SK-N-SH (cell line): ENCODE measurements at regions not wholly inside any gene's neighbourhood (a gene's known extent, or its start where the extent isn't known, plus 50 kb on each side); places are given as distances from the start of the nearest gene placed in this dataset.

Source experiments
- CTCF ChIA-PET: fragments of 300-600, 350-600 bp; formaldehyde crosslinking; extraction: SDS; loops from one replicate; lab custom pipeline; 2021; lab: Yijun Ruan, JAX
- POLR2A ChIA-PET: fragments of 350-600 bp; sonication (Branson Sonifier 250); formaldehyde crosslinking; extraction: SDS; loops from one replicate; lab custom pipeline; 2020; ENCODE audit warnings: antibody characterized with exemption, inconsistent platforms; lab: Yijun Ruan, JAX
- DNase-seq: peaks from one replicate; pipeline ENCODE4 v3.0.0; 2012
- H2AFZ ChIP-seq: fragments of 200-600 bp; sonication (generic); 2 replicates; pipeline ENCODE4 v1.8.1; 2016; ENCODE audit warnings: antibody characterized with exemption, mild to moderate bottlenecking, low read depth
- H3F3A ChIP-seq: fragments of 200-600 bp; sonication (generic); replicated peaks from 2 replicates; pipeline ENCODE3; 2016; ENCODE audit warnings: antibody characterized with exemption, mild to moderate bottlenecking; ENCODE audit not compliant: insufficient read depth
- H3K27ac ChIP-seq, 2 experiments: fragments of 200-500 bp in 1 of 2; fragments of 200-600 bp in 1 of 2; sonication (Bioruptor generic) in 1 of 2; sonication (generic), shearing (Covaris generic) in 1 of 2; 2 replicates each; pipeline versions ENCODE4 v1.5.1 to v1.6.1; 2014 to 2016; ENCODE audit warnings: low read depth in 2 of 2, inconsistent platforms in 1 of 2, low read length in 1 of 2, mild to moderate bottlenecking in 1 of 2, mixed read lengths in 1 of 2
- H3K27me3 ChIP-seq: fragments of 200-600 bp; sonication (generic), shearing (Covaris generic); 2 replicates; pipeline ENCODE4 v1.6.1; 2016; ENCODE audit warnings: mixed run types; ENCODE audit not compliant: insufficient read depth
- H3K36me3 ChIP-seq, 2 experiments: fragments of 200-500 bp in 1 of 2; fragments of 200-600 bp in 1 of 2; sonication (Bioruptor generic) in 1 of 2; sonication (generic) in 1 of 2; replicated peaks in 1 of 2; 2 replicates each; pipeline versions ENCODE3 to v1.5.1; 2014 to 2016; ENCODE audit warnings: low read length in 1 of 2, mild to moderate bottlenecking in 1 of 2; ENCODE audit not compliant: insufficient read depth in 2 of 2, control insufficient read depth in 1 of 2
- H3K4me1 ChIP-seq, 2 experiments: fragments of 200-500 bp in 1 of 2; fragments of 200-600 bp in 1 of 2; sonication (Bioruptor generic) in 1 of 2; sonication (generic), shearing (Covaris generic) in 1 of 2; 2 replicates each; pipeline versions ENCODE4 v1.5.1 to v1.6.1; 2014 to 2016; ENCODE audit warnings: low read depth in 1 of 2, low read length in 1 of 2, mixed run types in 1 of 2; ENCODE audit not compliant: insufficient read depth in 2 of 2, control insufficient read depth in 1 of 2
- H3K4me2 ChIP-seq: fragments of 200-600 bp; sonication (generic), shearing (Covaris generic); 2 replicates; pipeline ENCODE4 v1.6.1; 2017; ENCODE audit warnings: mixed run types
- H3K4me3 ChIP-seq, 2 experiments: fragments of 200-500 bp in 1 of 2; fragments of 200-600 bp in 1 of 2; sonication (Bioruptor generic) in 1 of 2; sonication (generic), shearing (Covaris generic) in 1 of 2; 2 replicates each; pipeline versions ENCODE4 v1.5.1 to v1.8.1; 2014 to 2016; ENCODE audit warnings: low read depth in 2 of 2, inconsistent platforms in 1 of 2, low read length in 1 of 2, mild to moderate bottlenecking in 1 of 2, mixed read lengths in 1 of 2, moderate library complexity in 1 of 2
- H3K79me2 ChIP-seq: fragments of 200-600 bp; sonication (generic); 2 replicates; pipeline ENCODE4 v1.8.1; 2017; ENCODE audit warnings: mild to moderate bottlenecking; ENCODE audit not compliant: insufficient read depth
- H3K9ac ChIP-seq: fragments of 200-600 bp; sonication (generic); 2 replicates; pipeline ENCODE4 v1.6.1; 2017; ENCODE audit warnings: mixed run types
- H3K9me2 ChIP-seq: fragments of 200-600 bp; sonication (generic); 2 replicates; pipeline ENCODE4 v1.6.1; 2017; ENCODE audit warnings: mixed run types
- H3K9me3 ChIP-seq: fragments of 200-600 bp; sonication (generic); 2 replicates; pipeline ENCODE4 v1.6.1; 2017; ENCODE audit warnings: mixed run types, mild to moderate bottlenecking, moderate library complexity
- H4K20me1 ChIP-seq: fragments of 200-600 bp; sonication (generic); 2 replicates; pipeline ENCODE4 v1.6.1; 2017; ENCODE audit warnings: mild to moderate bottlenecking, mixed run types; ENCODE audit not compliant: insufficient read depth
- CHD2 ChIP-seq: fragments of 150-350 bp; IDR thresholded peaks from 2 replicates; pipeline ENCODE4 v1.6.1; 2018; ENCODE audit warnings: low read length; ENCODE audit not compliant: partially characterized antibody
- CTCF ChIP-seq: fragments of 200-600 bp; sonication (generic); IDR thresholded peaks from 2 replicates; pipeline ENCODE4 v1.6.1; 2017; ENCODE audit warnings: antibody characterized with exemption, mild to moderate bottlenecking, moderate library complexity
- ELF1 ChIP-seq: IDR thresholded peaks from 2 replicates; pipeline ENCODE4 v1.4.0; 2012
- EP300 ChIP-seq, 2 experiments: IDR thresholded peaks; 2 replicates each; pipeline versions ENCODE4 v1.4.0 to v1.6.1; 2012; ENCODE audit warnings: borderline replicate concordance in 1 of 2, low read depth in 1 of 2, low read length in 1 of 2
- FOSL2 ChIP-seq: IDR thresholded peaks from 2 replicates; pipeline ENCODE4 v1.4.0; 2012; ENCODE audit warnings: low read depth, mild to moderate bottlenecking, moderate library complexity, borderline replicate concordance
- FOXJ3 ChIP-seq: sonication (generic); formaldehyde crosslinking; IDR thresholded peaks from 2 replicates; pipeline ENCODE4 v1.5.1; 2020; ENCODE audit warnings: mild to moderate bottlenecking, missing genetic modification reagents
- FOXM1 ChIP-seq: IDR thresholded peaks from 2 replicates; pipeline ENCODE4 v1.4.0; 2012; ENCODE audit warnings: low read depth, mild to moderate bottlenecking
- GABPA ChIP-seq: IDR thresholded peaks from 2 replicates; pipeline ENCODE4 v1.4.0; 2012; ENCODE audit warnings: low read depth, mild to moderate bottlenecking
- JUND ChIP-seq: IDR thresholded peaks from 2 replicates; pipeline ENCODE4 v1.4.0; 2012
- MAX ChIP-seq: IDR thresholded peaks from 2 replicates; pipeline ENCODE4 v1.4.0; 2012; ENCODE audit warnings: low read depth
- MXI1 ChIP-seq: IDR thresholded peaks from 2 replicates; pipeline ENCODE4 v1.6.1; 2012; ENCODE audit warnings: mild to moderate bottlenecking, low read depth, low read length, improper control_type of control experiment
- PBX3 ChIP-seq: IDR thresholded peaks from 2 replicates; pipeline ENCODE4; 2012
- RCOR1 ChIP-seq: fragments of 150-350 bp; IDR thresholded peaks from 2 replicates; pipeline ENCODE4 v1.6.1; 2017; ENCODE audit warnings: antibody characterized with exemption, low read length
- TCF12 ChIP-seq: IDR thresholded peaks from 2 replicates; pipeline ENCODE4 v1.4.0; 2012
- TEAD4 ChIP-seq: IDR thresholded peaks from 2 replicates; pipeline ENCODE4 v1.4.0; 2012; ENCODE audit warnings: mild to moderate bottlenecking, borderline replicate concordance; ENCODE audit not compliant: insufficient read depth
- YY1 ChIP-seq: IDR thresholded peaks from 2 replicates; pipeline ENCODE4 v1.4.0; 2012; ENCODE audit warnings: low read depth, mild to moderate bottlenecking
- WGBS: methylation state at CpG from one replicate; pipeline ENCODE4 v1.1.6; 2017; ENCODE audit warnings: low lambda C conversion rate; 5-methylcytosine and 5-hydroxymethylcytosine counted together
- TF ChIP-seq, protein P1 (sequence below): fragments of 150-350 bp; IDR thresholded peaks from 2 replicates; pipeline ENCODE4 v1.6.1; 2016; ENCODE audit warnings: mild to moderate bottlenecking, low read depth, low read length
- TF ChIP-seq, protein P2 (sequence below): fragments of 150-350 bp; IDR thresholded peaks from 2 replicates; pipeline ENCODE4 v1.6.1; 2017; ENCODE audit warnings: antibody characterized with exemption, low read length, low read depth, borderline replicate concordance

DNA sequence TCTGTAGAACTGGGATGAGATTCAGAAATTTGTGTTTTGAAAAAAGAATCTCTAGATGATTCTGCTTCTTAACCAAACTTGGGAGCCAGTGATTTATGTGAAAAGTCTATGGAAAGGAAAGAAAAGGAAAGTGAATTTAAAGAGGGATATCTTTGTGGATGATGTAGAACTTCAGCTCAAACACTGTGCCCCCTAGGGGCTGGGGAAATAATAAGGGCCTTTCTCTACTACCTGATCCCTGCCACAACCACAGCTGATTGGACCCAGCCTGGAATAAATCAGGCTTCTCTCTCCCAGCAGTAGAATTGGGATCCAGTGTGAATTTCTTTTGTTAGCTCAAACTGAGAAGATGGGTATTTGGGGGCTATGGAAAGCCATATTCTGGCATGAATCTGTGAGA, 155.0 kb downstream of the PRELID2 start:
- TF ChIP-seq JUND (no peak), CTCF (peak; percentile 9; the same call in 1 of the 2 replicates)
- Histone ChIP-seq H3K4me3 (no peak overlapping the region), H3F3A (no peaks in the 10 kb centered on the region), H3K4me1 (peaks cover 0 to 5% of the 10 kb centered on the region in 2 experiments; a peak in 2 of 4 replicates), H3K9me3 (no peaks in the 10 kb centered on the region), H2AFZ (no peak overlapping the region), H3K79me2 (no peaks in the 10 kb centered on the region), H3K4me2 (no peak overlapping the region), H3K36me3 (no peaks in the 10 kb centered on the region), H3K9ac (no peak overlapping the region), H3K9me2 (no peaks in the 10 kb centered on the region), H3K27ac (no peak overlapping the region), H4K20me1 (no peaks in the 10 kb centered on the region), H3K27me3 (no peaks in the 10 kb centered on the region)
- ChIA-PET CTCF (interaction anchor here (0.7 to 2.8 kb wide), 6 partner anchors 8 to 1806 kb away, joined by 3 to 13 read pairs (median 4); no protein-coding TSS in a partner anchor), POLR2A (no interaction called here)
- DNase-seq, result no peak

GRCh38 chr5:145678255-145678654, 156.9 kb downstream of the PRELID2 start:
- Histone ChIP-seq H3K36me3 (no peaks in the 10 kb centered on the region), H3K9me3 (no peaks in the 10 kb centered on the region), H3K27me3 (no peaks in the 10 kb centered on the region), H3F3A (no peaks in the 10 kb centered on the region), H2AFZ (no peak overlapping the region), H4K20me1 (no peaks in the 10 kb centered on the region), H3K4me1 (peaks cover 0 to 5% of the 10 kb centered on the region in 2 experiments; a peak in 2 of 4 replicates), H3K9ac (no peak overlapping the region), H3K9me2 (no peaks in the 10 kb centered on the region), H3K79me2 (no peaks in the 10 kb centered on the region), H3K27ac (no peak overlapping the region), H3K4me2 (no peak overlapping the region), H3K4me3 (no peak overlapping the region)
- no peak for TF ChIP-seq FOXM1
- TF ChIP-seq FOSL2, result no peak
- TF ChIP-seq, protein P1, sequence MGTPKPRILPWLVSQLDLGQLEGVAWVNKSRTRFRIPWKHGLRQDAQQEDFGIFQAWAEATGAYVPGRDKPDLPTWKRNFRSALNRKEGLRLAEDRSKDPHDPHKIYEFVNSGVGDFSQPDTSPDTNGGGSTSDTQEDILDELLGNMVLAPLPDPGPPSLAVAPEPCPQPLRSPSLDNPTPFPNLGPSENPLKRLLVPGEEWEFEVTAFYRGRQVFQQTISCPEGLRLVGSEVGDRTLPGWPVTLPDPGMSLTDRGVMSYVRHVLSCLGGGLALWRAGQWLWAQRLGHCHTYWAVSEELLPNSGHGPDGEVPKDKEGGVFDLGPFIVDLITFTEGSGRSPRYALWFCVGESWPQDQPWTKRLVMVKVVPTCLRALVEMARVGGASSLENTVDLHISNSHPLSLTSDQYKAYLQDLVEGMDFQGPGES, result no peak
- TF ChIP-seq FOXJ3 (CRISPR knock-in tag), result no peak
- no peak for TF ChIP-seq TCF12
- TF ChIP-seq JUND, result no peak
- no peak for TF ChIP-seq CHD2
- TF ChIP-seq, protein P2, sequence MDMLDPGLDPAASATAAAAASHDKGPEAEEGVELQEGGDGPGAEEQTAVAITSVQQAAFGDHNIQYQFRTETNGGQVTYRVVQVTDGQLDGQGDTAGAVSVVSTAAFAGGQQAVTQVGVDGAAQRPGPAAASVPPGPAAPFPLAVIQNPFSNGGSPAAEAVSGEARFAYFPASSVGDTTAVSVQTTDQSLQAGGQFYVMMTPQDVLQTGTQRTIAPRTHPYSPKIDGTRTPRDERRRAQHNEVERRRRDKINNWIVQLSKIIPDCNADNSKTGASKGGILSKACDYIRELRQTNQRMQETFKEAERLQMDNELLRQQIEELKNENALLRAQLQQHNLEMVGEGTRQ, result no peak
- TF ChIP-seq EP300 (IDR thresholded peaks at IDR 0.05; ENCODE audit: borderline replicate concordance in 1 of 2, low read depth in 1 of 2, low read length in 1 of 2), result no peak
- TF ChIP-seq MXI1, result no peak
- TF ChIP-seq RCOR1, result no peak
- no peak for TF ChIP-seq ELF1
- no peak for TF ChIP-seq TEAD4
- TF ChIP-seq MAX, result no peak
- TF ChIP-seq GABPA, result no peak
- TF ChIP-seq PBX3, result no peak
- no peak for TF ChIP-seq CTCF
- TF ChIP-seq YY1, result no peak
- WGBS, result 87% methylated on average over 2 of the region's 2 CpGs
- POLR2A ChIA-PET, result no interaction called here
- no peak for DNase-seq
- CTCF ChIA-PET, result no interaction called here
